K562 (cell line): ENCODE measurements at regions not wholly inside any gene's neighbourhood (a gene's known extent, or its start where the extent isn't known, plus 50 kb on each side); places are given as distances from the start of the nearest gene placed in this dataset.

Experiments
- ATAC-seq: fragments of 200-7000 bp; cut with Tn5 transposase; 3 replicates; pipeline ENCODE4 v1.9.1; 2020; ENCODE audit warnings: moderate library complexity
- BruUV-seq: library from RNA; stranded (reverse); fragments of 400-500 nt; replicated peaks from 2 replicates; lab custom pipeline; 2021; lab: Mats Ljungman, UMichigan
- CTCF ChIA-PET: fragments of 300-600 bp; formaldehyde crosslinking; extraction: SDS; loops from one replicate; lab custom pipeline; 2021; ENCODE audit warnings: low intra/inter-chr PET ratio; lab: Yijun Ruan, JAX
- POLR2A ChIA-PET: fragments of 300-600, 350-650 bp; sonication (Branson Sonifier 250); formaldehyde crosslinking; extraction: SDS; loops from one replicate; lab custom pipeline; 2021; ENCODE audit warnings: antibody characterized with exemption, inconsistent platforms; lab: Yijun Ruan, JAX
- DNase-seq, 4 experiments: peaks; one replicate each; pipeline versions ENCODE4 v3.0.0 to v3.0.0-alpha.2; 2011 to 2018; ENCODE audit warnings: low spot score in 3 of 4, mixed read lengths in 3 of 4; ENCODE audit errors: extremely low read depth in 1 of 4
- FAIRE-seq: peaks from 2 replicates; lab custom pipeline; 2011; peaks lifted over from hg19 to GRCh38; lab: Jason Lieb, UNC
- H2AFZ ChIP-seq: 2 replicates; pipeline ENCODE4 v1.6.0; 2011; ENCODE audit warnings: low read depth, low read length, control low read depth, inconsistent platforms
- H3K27ac ChIP-seq: fragments of 200-600 bp; 3 replicates; pipeline ENCODE4 v1.8.0; 2011; ENCODE audit warnings: low read depth, mild to moderate bottlenecking, control low read depth, inconsistent platforms, low read length, moderate library complexity, mixed read lengths; ENCODE audit errors: extremely low read depth
- H3K27me3 ChIP-seq, 2 experiments: fragments of 300-600 bp in 1 of 2; 2 replicates in 1 of 2; 3 replicates in 1 of 2; pipeline versions ENCODE4 v1.6.0 to v1.8.0; 2011; ENCODE audit warnings: inconsistent platforms in 2 of 2, low read length in 2 of 2, mild to moderate bottlenecking in 1 of 2, mixed read lengths in 1 of 2, moderate library complexity in 1 of 2; ENCODE audit not compliant: control insufficient read depth in 2 of 2, insufficient read depth in 2 of 2
- H3K36me3 ChIP-seq: fragments of 300-600 bp; 3 replicates; pipeline ENCODE4 v1.8.0; 2011; ENCODE audit warnings: mild to moderate bottlenecking, low read length, inconsistent platforms; ENCODE audit not compliant: control insufficient read depth, insufficient read depth
- H3K4me1 ChIP-seq, 2 experiments: fragments of 200-600 bp in 1 of 2; replicated peaks in 1 of 2; 2 replicates in 1 of 2; 3 replicates in 1 of 2; pipeline versions ENCODE4 v1.5.1 to v1.8.0; 2011; ENCODE audit warnings: inconsistent platforms in 2 of 2, low read length in 2 of 2, mild to moderate bottlenecking in 1 of 2, mixed read lengths in 1 of 2, moderate library complexity in 1 of 2; ENCODE audit not compliant: control insufficient read depth in 2 of 2, insufficient read depth in 2 of 2
- H3K4me2 ChIP-seq: 2 replicates; pipeline ENCODE4 v1.6.1; 2011; ENCODE audit warnings: low read length, control low read depth, inconsistent platforms, mixed read lengths; ENCODE audit not compliant: insufficient read depth
- H3K4me3 ChIP-seq: fragments of 200-600 bp; sonication (generic), shearing (Covaris generic); 2 replicates; pipeline ENCODE4 v1.5.1; 2016; ENCODE audit warnings: control low read depth, inconsistent platforms
- H3K79me2 ChIP-seq: fragments of 200-600 bp; 3 replicates; pipeline ENCODE4 v1.8.0; 2011; ENCODE audit warnings: low read length, inconsistent platforms; ENCODE audit not compliant: control insufficient read depth, insufficient read depth
- H3K9ac ChIP-seq, 2 experiments: 2 replicates each; pipeline versions ENCODE4 v1.6.0 to v1.6.1; 2011; ENCODE audit warnings: low read depth in 2 of 2, low read length in 2 of 2, control low read depth in 1 of 2, inconsistent platforms in 1 of 2, mild to moderate bottlenecking in 1 of 2, mixed read lengths in 1 of 2; ENCODE audit not compliant: insufficient read depth in 1 of 2
- H3K9me1 ChIP-seq: one replicate; pipeline ENCODE4 v1.6.0; 2011; ENCODE audit warnings: inconsistent platforms, mild to moderate bottlenecking, low read length, moderate library complexity; ENCODE audit not compliant: control insufficient read depth, insufficient read depth
- H3K9me3 ChIP-seq: replicated peaks from 2 replicates; pipeline ENCODE4 v1.5.1; 2011; ENCODE audit warnings: low read depth, low read length, inconsistent platforms; ENCODE audit not compliant: control insufficient read depth, insufficient read depth
- H4K20me1 ChIP-seq: replicated peaks from 2 replicates; pipeline ENCODE4 v1.6.1; 2011; ENCODE audit warnings: low read length, inconsistent platforms, mixed read lengths; ENCODE audit not compliant: control insufficient read depth, insufficient read depth
- CC2D1A ChIP-seq: fragments of 450-650 bp; IDR thresholded peaks from 2 replicates; pipeline ENCODE4 v1.6.1; 2017; ENCODE audit warnings: mild to moderate bottlenecking
- CHD2 ChIP-seq: IDR thresholded peaks from 2 replicates; pipeline ENCODE4 v1.6.1; 2011; ENCODE audit warnings: low read depth, low read length
- HSF4 ChIP-seq: fragments of 250-450 bp; sonication (Bioruptor Pico); IDR thresholded peaks from 2 replicates; pipeline ENCODE4 v2.1.2; 2022; ENCODE audit warnings: mild to moderate bottlenecking, moderate library complexity, borderline replicate concordance
- MCM3 ChIP-seq: fragments of 450-650 bp; IDR thresholded peaks from 2 replicates; pipeline ENCODE4 v1.6.1; 2016
- NFYB ChIP-seq: IDR thresholded peaks from 2 replicates; pipeline ENCODE4 v1.6.1; 2011; ENCODE audit warnings: mild to moderate bottlenecking, moderate library complexity; ENCODE audit not compliant: insufficient read length; ENCODE audit errors: extremely low read depth
- NR4A1 ChIP-seq, 2 experiments: fragments of 250-450 bp in 1 of 2; fragments of 450-650 bp in 1 of 2; sonication (Bioruptor Pico) in 1 of 2; IDR thresholded peaks; 2 replicates each; pipeline versions ENCODE4 v1.4.0 to v1.6.1; 2016 to 2020; ENCODE audit warnings: mild to moderate bottlenecking in 2 of 2, missing compliant biosample characterization in 1 of 2, missing genetic modification characterization in 1 of 2, moderate library complexity in 1 of 2
- NRF1 ChIP-seq, 2 experiments: fragments of 450-650 bp; IDR thresholded peaks in 1 of 2; conservative IDR thresholded peaks in 1 of 2; 2 replicates each; pipeline ENCODE4 v1.6.1; 2014; ENCODE audit warnings: mild to moderate bottlenecking in 2 of 2
- SMARCA4 ChIP-seq: fragments of 450-650 bp; IDR thresholded peaks from 2 replicates; pipeline ENCODE4 v1.6.1; 2016
- TSC22D4 ChIP-seq: fragments of 450-650 bp; IDR thresholded peaks from 2 replicates; pipeline ENCODE4 v1.6.1; 2016; ENCODE audit warnings: missing genetic modification characterization, missing biosample characterization, control low read depth
- ZNF766 ChIP-seq: fragments of 200-800 bp; sonication (Bioruptor generic); conservative IDR thresholded peaks from 2 replicates; pipeline ENCODE4 v1.6.1; 2016; ENCODE audit warnings: missing genetic modification characterization, missing compliant biosample characterization
- WGBS: fragments of 100-300 bp; shearing (Covaris generic); methylation state at CpG from one replicate; pipeline ENCODE4 v1.1.6; 2016; ENCODE audit warnings: low coverage, mixed read lengths; ENCODE audit not compliant: insufficient coverage; ENCODE audit errors: missing lambda C conversion rate; 5-methylcytosine and 5-hydroxymethylcytosine counted together
- in situ Hi-C: fragments of 300-500 bp; cut with MboI; formaldehyde crosslinking; loops from 4 replicates; pipeline ENCODE4 v1.15.0; 2018; ENCODE audit warnings: inconsistent platforms, mixed read lengths
- intact Hi-C: fragments of 100-400 bp; cut with micrococcal nuclease; formaldehyde crosslinking; loops from 2 replicates; pipeline ENCODE4 v1.14.2; 2022
- TF ChIP-seq, protein P1 (sequence below), 2 experiments: fragments of 450-650 bp in 1 of 2; IDR thresholded peaks; 2 replicates each; pipeline ENCODE4 v1.6.1; 2011 to 2017; ENCODE audit warnings: low read depth in 2 of 2, antibody characterized with exemption in 1 of 2, borderline replicate concordance in 1 of 2, low read length in 1 of 2, mild to moderate bottlenecking in 1 of 2, mixed read lengths in 1 of 2; ENCODE audit not compliant: control insufficient read depth in 1 of 2
- TF ChIP-seq, protein P2 (sequence below): sonication (generic); IDR thresholded peaks from 2 replicates; pipeline ENCODE4 v1.6.1; 2016

DNA sequence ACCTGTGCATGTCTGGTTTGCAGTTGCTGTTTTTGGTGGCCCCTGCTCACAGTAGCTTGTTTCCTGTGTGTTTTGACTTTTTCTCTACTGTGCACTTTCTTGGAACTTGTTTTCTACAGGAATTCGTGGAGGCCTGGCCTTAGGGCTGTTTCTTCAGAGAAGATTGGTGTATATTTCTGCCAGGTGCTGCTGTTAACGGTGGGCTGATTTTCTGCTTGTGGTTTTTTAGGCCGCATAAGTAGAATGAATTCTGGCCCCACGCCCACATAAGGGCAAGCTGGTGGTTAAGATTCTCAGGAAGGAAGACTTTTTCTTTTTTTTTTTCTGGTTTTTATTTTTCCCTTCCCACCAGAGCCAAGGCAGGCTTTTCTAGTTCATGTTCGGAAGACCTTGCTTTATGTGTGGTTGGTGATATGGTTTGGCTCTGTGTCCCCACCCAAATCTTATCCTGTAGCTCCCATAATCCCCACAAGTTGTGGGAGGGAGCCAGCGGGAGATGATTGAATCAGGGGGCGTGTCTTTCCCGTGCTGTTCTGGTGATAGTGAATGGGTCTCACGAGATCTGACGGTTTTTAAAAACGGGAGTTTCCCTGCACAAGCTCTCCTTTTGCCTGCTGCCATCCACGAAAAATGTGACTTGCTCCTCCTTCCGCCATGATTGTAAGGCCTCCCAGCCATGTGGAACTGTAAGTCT, 71.5 kb upstream of the DISP3 start:
- H3K79me2 ChIP-seq, result no peaks in the 10 kb centered on the region
- H3K36me3 ChIP-seq, result no peaks in the 10 kb centered on the region
- no peak overlapping the region for H3K9ac ChIP-seq
- no peak overlapping the region for H3K27ac ChIP-seq
- TF ChIP-seq CC2D1A, result 0 out of 2 replicates have a peak, but pooled peaks have one; percentile 36
- TF ChIP-seq NFYB, result no peak
- TF ChIP-seq ZNF766 (CRISPR knock-in tag), result 0 out of 2 replicates have a peak, but pooled peaks have one; percentile 58
- TF ChIP-seq, protein P1, sequence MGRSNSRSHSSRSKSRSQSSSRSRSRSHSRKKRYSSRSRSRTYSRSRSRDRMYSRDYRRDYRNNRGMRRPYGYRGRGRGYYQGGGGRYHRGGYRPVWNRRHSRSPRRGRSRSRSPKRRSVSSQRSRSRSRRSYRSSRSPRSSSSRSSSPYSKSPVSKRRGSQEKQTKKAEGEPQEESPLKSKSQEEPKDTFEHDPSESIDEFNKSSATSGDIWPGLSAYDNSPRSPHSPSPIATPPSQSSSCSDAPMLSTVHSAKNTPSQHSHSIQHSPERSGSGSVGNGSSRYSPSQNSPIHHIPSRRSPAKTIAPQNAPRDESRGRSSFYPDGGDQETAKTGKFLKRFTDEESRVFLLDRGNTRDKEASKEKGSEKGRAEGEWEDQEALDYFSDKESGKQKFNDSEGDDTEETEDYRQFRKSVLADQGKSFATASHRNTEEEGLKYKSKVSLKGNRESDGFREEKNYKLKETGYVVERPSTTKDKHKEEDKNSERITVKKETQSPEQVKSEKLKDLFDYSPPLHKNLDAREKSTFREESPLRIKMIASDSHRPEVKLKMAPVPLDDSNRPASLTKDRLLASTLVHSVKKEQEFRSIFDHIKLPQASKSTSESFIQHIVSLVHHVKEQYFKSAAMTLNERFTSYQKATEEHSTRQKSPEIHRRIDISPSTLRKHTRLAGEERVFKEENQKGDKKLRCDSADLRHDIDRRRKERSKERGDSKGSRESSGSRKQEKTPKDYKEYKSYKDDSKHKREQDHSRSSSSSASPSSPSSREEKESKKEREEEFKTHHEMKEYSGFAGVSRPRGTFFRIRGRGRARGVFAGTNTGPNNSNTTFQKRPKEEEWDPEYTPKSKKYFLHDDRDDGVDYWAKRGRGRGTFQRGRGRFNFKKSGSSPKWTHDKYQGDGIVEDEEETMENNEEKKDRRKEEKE (IDR thresholded peaks at IDR 0.05; ENCODE audit: borderline replicate concordance in 1 of 2, control insufficient read depth in 1 of 2, low read depth in 2 of 2, low read length in 1 of 2), result no peak
- TF ChIP-seq HSF4 (CRISPR knock-in tag), result no peak
- TF ChIP-seq SMARCA4, result no peak
- TF ChIP-seq, protein P2, sequence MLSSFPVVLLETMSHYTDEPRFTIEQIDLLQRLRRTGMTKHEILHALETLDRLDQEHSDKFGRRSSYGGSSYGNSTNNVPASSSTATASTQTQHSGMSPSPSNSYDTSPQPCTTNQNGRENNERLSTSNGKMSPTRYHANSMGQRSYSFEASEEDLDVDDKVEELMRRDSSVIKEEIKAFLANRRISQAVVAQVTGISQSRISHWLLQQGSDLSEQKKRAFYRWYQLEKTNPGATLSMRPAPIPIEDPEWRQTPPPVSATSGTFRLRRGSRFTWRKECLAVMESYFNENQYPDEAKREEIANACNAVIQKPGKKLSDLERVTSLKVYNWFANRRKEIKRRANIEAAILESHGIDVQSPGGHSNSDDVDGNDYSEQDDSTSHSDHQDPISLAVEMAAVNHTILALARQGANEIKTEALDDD, result no peak
- no peak for TF ChIP-seq NR4A1 (CRISPR knock-in tag; IDR thresholded peaks at IDR 0.05)
- TF ChIP-seq NR4A1 (tag; IDR thresholded peaks at IDR 0.05), result no peak
- no peak for TF ChIP-seq MCM3
- TF ChIP-seq CHD2, result peak; percentile 89
- TF ChIP-seq TSC22D4 (tag), result no peak
- TF ChIP-seq NRF1 (conservative IDR thresholded peaks at IDR 0.05 in 1 of 2, IDR thresholded peaks at IDR 0.05 in 1 of 2), result 0 out of 4 replicates have a peak, but pooled peaks of 1 of the 2 experiments have one; percentile 12
- peak; percentile 40; the same call in 2 of the 3 replicates for ATAC-seq
- no peaks in the 10 kb centered on the region for H3K9me3 ChIP-seq
- no peak for FAIRE-seq
- in situ Hi-C loops, result no loop called here
- no peak overlapping the region for H2AFZ ChIP-seq
- no peaks in the 10 kb centered on the region for H4K20me1 ChIP-seq
- BruUV-seq, result no TSS peak
- H3K4me2 ChIP-seq, result no peak overlapping the region
- WGBS, result 2% methylated on average over 13 of the region's 13 CpGs
- intact Hi-C loops, result no loop called here
- no peaks in the 10 kb centered on the region for H3K4me1 ChIP-seq
- H3K9me1 ChIP-seq, result no peaks in the 10 kb centered on the region
- peak in 1 of 4 experiments; percentile 36 for DNase-seq
- no peak overlapping the region for H3K4me3 ChIP-seq
- ChIA-PET POLR2A (interaction anchor here (1.0 kb wide), 1 partner anchor 25 kb away, joined by 3 read pairs; no protein-coding TSS in a partner anchor), CTCF (no interaction called here)
- peaks cover 0 to 12% of the 10 kb centered on the region in 2 experiments; a peak in 3 of 5 replicates for H3K27me3 ChIP-seq
